ENCODE measurements at regions not wholly inside any gene's neighbourhood (a gene's known extent, or its start where the extent isn't known, plus 50 kb on each side); places are given as distances from the start of the nearest gene placed in this dataset.

DNA sequence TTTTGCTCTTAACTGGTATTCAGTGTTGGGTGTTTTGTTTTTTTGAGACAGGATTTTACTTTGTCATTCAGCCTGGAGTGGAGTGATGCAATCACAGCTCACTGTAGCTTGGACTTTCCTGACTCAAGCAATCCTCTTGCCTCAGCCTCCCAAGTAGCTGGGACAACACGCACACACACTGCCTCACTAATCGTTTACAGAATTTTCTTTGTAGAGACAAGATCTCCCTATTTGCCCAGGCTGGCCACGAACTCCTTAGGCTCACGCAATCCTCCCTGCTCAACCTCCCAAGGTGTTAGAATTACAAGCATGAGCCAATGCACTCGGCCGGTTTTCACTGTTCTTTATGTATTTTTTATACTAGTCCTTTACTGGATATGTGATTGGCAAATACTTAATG, 51.0 kb upstream of the IGLL5 start:
- TF ChIP-seq, protein P1, sequence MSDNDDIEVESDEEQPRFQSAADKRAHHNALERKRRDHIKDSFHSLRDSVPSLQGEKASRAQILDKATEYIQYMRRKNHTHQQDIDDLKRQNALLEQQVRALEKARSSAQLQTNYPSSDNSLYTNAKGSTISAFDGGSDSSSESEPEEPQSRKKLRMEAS (IDR thresholded peaks at IDR 0.05; ENCODE audit: low read depth, low read length) = no peak
- no peak for TF ChIP-seq POLR2A (IDR thresholded peaks at IDR 0.05; ENCODE audit: extremely low read depth, insufficient read length)
- TF ChIP-seq, protein P2, sequence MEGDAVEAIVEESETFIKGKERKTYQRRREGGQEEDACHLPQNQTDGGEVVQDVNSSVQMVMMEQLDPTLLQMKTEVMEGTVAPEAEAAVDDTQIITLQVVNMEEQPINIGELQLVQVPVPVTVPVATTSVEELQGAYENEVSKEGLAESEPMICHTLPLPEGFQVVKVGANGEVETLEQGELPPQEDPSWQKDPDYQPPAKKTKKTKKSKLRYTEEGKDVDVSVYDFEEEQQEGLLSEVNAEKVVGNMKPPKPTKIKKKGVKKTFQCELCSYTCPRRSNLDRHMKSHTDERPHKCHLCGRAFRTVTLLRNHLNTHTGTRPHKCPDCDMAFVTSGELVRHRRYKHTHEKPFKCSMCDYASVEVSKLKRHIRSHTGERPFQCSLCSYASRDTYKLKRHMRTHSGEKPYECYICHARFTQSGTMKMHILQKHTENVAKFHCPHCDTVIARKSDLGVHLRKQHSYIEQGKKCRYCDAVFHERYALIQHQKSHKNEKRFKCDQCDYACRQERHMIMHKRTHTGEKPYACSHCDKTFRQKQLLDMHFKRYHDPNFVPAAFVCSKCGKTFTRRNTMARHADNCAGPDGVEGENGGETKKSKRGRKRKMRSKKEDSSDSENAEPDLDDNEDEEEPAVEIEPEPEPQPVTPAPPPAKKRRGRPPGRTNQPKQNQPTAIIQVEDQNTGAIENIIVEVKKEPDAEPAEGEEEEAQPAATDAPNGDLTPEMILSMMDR (IDR thresholded peaks at IDR 0.05; ENCODE audit: low read depth, low read length) = no peak
